ENCODE measurements at regions not wholly inside any gene's neighbourhood (a gene's known extent, or its start where the extent isn't known, plus 50 kb on each side); places are given as distances from the start of the nearest gene placed in this dataset.

DNA sequence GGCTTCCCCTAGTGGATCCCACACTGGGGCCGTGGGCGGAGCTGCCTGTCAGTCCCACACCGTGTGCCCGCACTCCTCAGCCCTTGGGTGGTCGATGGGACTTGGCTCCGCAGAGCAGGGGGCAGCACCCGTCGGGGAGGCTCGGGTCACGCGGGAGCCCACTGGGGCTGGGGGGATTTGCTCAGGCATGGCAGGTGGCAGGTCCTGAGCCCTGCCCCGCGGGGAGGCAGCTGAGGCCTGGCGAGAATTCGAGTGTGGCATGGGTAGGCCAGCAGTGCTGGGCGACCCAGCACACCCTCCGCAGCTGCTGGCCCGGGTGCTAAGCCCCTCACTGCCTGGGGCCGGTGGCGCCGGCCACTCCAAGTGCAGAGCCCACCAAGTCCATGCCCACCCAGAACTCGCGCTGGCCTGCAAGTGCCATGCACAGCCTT lies 481.7 kb upstream of the PRR20A start:
- H3K4me3 ChIP-seq, result no peak overlapping the region
- no peaks in the 10 kb centered on the region for H3K4me1 ChIP-seq
- TF ChIP-seq, protein P1, sequence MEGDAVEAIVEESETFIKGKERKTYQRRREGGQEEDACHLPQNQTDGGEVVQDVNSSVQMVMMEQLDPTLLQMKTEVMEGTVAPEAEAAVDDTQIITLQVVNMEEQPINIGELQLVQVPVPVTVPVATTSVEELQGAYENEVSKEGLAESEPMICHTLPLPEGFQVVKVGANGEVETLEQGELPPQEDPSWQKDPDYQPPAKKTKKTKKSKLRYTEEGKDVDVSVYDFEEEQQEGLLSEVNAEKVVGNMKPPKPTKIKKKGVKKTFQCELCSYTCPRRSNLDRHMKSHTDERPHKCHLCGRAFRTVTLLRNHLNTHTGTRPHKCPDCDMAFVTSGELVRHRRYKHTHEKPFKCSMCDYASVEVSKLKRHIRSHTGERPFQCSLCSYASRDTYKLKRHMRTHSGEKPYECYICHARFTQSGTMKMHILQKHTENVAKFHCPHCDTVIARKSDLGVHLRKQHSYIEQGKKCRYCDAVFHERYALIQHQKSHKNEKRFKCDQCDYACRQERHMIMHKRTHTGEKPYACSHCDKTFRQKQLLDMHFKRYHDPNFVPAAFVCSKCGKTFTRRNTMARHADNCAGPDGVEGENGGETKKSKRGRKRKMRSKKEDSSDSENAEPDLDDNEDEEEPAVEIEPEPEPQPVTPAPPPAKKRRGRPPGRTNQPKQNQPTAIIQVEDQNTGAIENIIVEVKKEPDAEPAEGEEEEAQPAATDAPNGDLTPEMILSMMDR (IDR thresholded peaks at IDR 0.05), result no peak
- H3K27ac ChIP-seq, result no peak overlapping the region
- peaks cover 0 to 26% of the 10 kb centered on the region in 2 donors for H3K9me3 ChIP-seq
- DNase-seq (ENCODE audit: low spot score), result no peak
- H3K36me3 ChIP-seq, result no peaks in the 10 kb centered on the region
- no peaks in the 10 kb centered on the region for H3K27me3 ChIP-seq

DNA sequence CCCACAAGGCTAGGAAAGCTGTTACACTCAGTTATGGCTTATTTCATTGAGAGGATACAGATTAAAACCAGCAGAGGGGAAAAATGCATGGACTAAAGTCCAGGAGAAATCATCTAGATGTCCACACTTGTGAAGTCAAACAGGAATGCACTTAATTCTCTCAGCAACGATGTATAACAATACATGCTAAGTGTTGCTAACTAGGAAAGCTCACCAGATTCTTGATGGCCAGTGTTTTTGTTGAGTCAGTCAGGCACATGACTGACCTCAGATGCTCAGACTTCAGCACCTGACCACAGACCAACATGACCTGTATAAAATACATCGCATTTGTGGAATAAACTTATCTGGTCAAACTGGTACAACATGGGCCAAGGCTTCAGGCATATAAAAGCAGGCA lies 470.2 kb upstream of the PRR20A start:
- no peak for DNase-seq (ENCODE audit: low spot score)
- no peak overlapping the region for H3K4me3 ChIP-seq
- TF ChIP-seq, protein P1 (IDR thresholded peaks at IDR 0.05), result no peak
- H3K27me3 ChIP-seq, result no peaks in the 10 kb centered on the region
- no peaks in the 10 kb centered on the region for H3K36me3 ChIP-seq
- H3K4me1 ChIP-seq, result no peaks in the 10 kb centered on the region
- H3K27ac ChIP-seq, result no peak overlapping the region
- H3K9me3 ChIP-seq, result no peaks in the 10 kb centered on the region

DNA sequence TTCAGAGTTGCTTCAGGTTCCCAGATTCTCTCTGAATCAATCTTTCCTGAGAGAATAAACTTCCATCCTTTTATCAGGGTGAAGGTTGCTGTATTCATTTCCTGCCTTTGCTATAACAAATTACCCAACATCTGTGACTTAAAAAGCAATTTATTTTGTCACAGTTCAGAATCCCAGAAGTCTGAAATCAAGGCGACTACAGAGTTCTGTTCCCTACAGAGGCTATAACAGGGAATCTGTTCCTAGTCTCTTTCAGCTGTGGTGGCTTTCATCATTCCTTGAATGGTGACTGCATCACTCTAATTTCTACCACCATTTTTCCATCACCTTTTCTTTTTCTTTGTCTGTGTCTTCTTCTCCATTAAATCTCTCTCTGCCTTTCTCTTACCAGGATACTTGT lies 459.3 kb upstream of the PRR20A start:
- Histone ChIP-seq H3K4me1 (no peaks in the 10 kb centered on the region), H3K36me3 (no peaks in the 10 kb centered on the region), H3K27ac (no peak overlapping the region), H3K9me3 (peaks cover 0 to 33% of the 10 kb centered on the region in 2 donors), H3K27me3 (no peaks in the 10 kb centered on the region), H3K4me3 (no peak overlapping the region)
- TF ChIP-seq, protein P1 (IDR thresholded peaks at IDR 0.05), result no peak
- no peak for DNase-seq (ENCODE audit: low spot score)

DNA sequence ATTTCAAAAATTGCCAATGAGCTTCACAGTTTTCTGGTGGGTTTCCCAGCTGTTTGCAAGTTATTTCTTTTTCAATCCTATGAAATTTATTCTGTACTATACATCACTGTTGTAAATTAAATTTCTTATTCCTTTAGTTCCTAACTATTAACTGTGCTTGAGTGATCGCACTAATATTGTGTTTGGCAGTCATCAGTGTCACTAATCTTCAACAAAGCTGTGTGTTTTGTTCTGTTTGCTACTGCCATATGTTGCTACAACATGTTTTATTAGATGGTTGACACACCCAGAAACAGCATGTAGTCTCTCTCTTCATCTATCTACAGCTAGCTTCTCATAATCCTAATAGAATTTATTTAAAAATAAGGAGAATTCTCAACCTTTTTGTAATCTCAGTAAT lies 453.6 kb upstream of the PRR20A start:
- Histone ChIP-seq H3K27me3 (no peaks in the 10 kb centered on the region), H3K36me3 (no peaks in the 10 kb centered on the region), H3K4me1 (no peaks in the 10 kb centered on the region), H3K4me3 (no peak overlapping the region), H3K9me3 (no peaks in the 10 kb centered on the region), H3K27ac (no peak overlapping the region)
- DNase-seq (ENCODE audit: low spot score), result no peak
- TF ChIP-seq, protein P1 (IDR thresholded peaks at IDR 0.05), result no peak

DNA sequence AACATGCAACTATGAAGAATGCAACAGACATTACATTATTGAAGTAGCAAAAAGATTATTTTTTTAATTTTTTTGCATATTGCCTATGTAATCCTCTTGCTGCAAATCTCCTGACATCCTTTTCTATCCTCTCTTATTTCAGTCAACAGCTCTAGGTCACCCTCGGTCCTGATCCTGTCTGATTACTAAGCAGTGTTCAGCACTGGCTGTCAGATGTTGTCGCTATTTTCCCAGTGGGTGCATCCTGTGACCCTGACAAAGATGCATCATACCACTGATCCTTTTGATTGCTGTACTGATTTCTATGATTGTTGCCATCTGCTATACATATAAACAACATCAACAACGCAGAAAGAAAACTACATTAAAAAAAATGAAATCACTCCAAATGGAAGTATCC lies 443.7 kb upstream of the PRR20A start:
- TF ChIP-seq, protein P1 (IDR thresholded peaks at IDR 0.05), result no peak
- H3K4me1 ChIP-seq, result no peaks in the 10 kb centered on the region
- no peaks in the 10 kb centered on the region for H3K9me3 ChIP-seq

DNA sequence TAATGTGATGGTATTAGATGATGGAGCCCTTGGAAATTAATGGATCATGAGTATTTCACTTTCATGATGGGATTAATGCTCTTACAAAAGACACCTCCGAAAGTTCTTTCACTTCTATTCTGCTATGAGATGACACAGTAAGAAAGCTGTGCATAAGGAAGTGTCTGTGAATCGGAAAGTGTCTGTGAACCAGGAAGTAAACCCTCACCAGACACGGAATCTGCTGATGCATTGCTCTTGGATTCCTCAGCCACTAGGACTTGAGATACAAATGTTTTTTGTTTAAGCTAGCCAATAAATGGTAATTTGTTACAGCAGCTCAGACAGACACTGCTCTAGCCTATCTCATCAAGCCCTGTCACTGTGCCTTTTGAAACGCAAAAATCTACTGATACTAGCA lies 440.4 kb upstream of the PRR20A start:
- TF ChIP-seq, protein P1 (IDR thresholded peaks at IDR 0.05), result no peak
- no peak overlapping the region for H3K4me3 ChIP-seq
- no peak for DNase-seq (ENCODE audit: low spot score)
- H3K4me1 ChIP-seq, result no peaks in the 10 kb centered on the region
- H3K27me3 ChIP-seq, result no peaks in the 10 kb centered on the region
- no peaks in the 10 kb centered on the region for H3K9me3 ChIP-seq
- no peak overlapping the region for H3K27ac ChIP-seq
- H3K36me3 ChIP-seq, result no peaks in the 10 kb centered on the region

More for the DNA sequence above, 443.7 kb upstream of the PRR20A start:
- no peak for DNase-seq (ENCODE audit: low spot score)
- Histone ChIP-seq H3K4me3 (no peak overlapping the region), H3K36me3 (no peaks in the 10 kb centered on the region), H3K27ac (no peak overlapping the region), H3K27me3 (no peaks in the 10 kb centered on the region)

Measured in right atrium auricular region (tissue), 2 donors.